ENCODE measurements at regions not wholly inside any gene's neighbourhood (a gene's known extent, or its start where the extent isn't known, plus 50 kb on each side); places are given as distances from the start of the nearest gene placed in this dataset.

GRCh38 chr15:81544385-81544784, 170.4 kb upstream of the TMC3 start:
- CTCF ChIA-PET = no interaction called here
- BruUV-seq (replicated peaks) = no TSS peak

More at GRCh38 chr15:81544385-81544784, 170.4 kb upstream of the TMC3 start:
- POLR2A ChIA-PET = no interaction called here
- Histone ChIP-seq H2AFZ (ENCODE audit: low read depth, low read length) (no peak overlapping the region), H3K9me3 (replicated peaks; ENCODE audit: control insufficient read depth, insufficient read depth, low read length) (no peaks in the 10 kb centered on the region), H3K27ac (ENCODE audit: insufficient read depth, low read depth, low read length) (no peak overlapping the region), H3K4me3 (replicated peaks in 1 of 3; ENCODE audit: insufficient read depth in 1 of 3, low read depth in 1 of 3, low read length in 3 of 3) (no peak overlapping the region), H3K4me2 (ENCODE audit: insufficient read depth, low read length) (no peak overlapping the region), H3K4me1 (ENCODE audit: control insufficient read depth, extremely low read depth, insufficient read depth, low read length) (no peaks in the 10 kb centered on the region), H3K36me3 (ENCODE audit: control insufficient read depth in 2 of 2, extremely low read depth in 1 of 2, insufficient read depth in 2 of 2, low read length in 2 of 2) (no peaks in the 10 kb centered on the region), H3K9ac (replicated peaks; ENCODE audit: extremely low read depth, insufficient read depth, low read length) (no peak overlapping the region), H3K79me2 (ENCODE audit: control insufficient read depth, insufficient read depth, low read length) (no peaks in the 10 kb centered on the region), H3K27me3 (ENCODE audit: control insufficient read depth in 2 of 2, insufficient read depth in 2 of 2, low read length in 2 of 2) (no peaks in the 10 kb centered on the region), H3K9me1 (replicated peaks; ENCODE audit: control insufficient read depth, extremely low read depth, insufficient read depth, low read length) (no peaks in the 10 kb centered on the region), H4K20me1 (replicated peaks; ENCODE audit: control insufficient read depth, extremely low read depth, insufficient read depth, low read length) (no peaks in the 10 kb centered on the region)
- DNase-seq (ENCODE audit: low read depth, low spot score) (no peak), FAIRE-seq (no peak)
- intact Hi-C loops (cut with micrococcal nuclease) = no loop called here
- dilution Hi-C loops (cut with MboI; ENCODE audit: extremely low pct_ligation_motif_present, low sequenced_read_pairs) = no loop called here
- TF ChIP-seq POLR2A (IDR thresholded peaks at IDR 0.05; ENCODE audit: low read depth, low read length) (no peak), CTCF (IDR thresholded peaks at IDR 0.05; ENCODE audit: extremely low read depth in 1 of 2, insufficient read depth in 1 of 2, low read depth in 1 of 2, low read length in 2 of 2) (no peak), POLR2AphosphoS5 (IDR thresholded peaks at IDR 0.05; ENCODE audit: insufficient read depth, low read depth, low read length) (no peak), GATA2 (IDR thresholded peaks at IDR 0.05; ENCODE audit: insufficient read depth, insufficient read length, low read depth, low read length) (no peak), FOS (IDR thresholded peaks at IDR 0.05; ENCODE audit: borderline replicate concordance, insufficient read depth, low read length) (no peak), EZH2 (IDR thresholded peaks at IDR 0.05; ENCODE audit: borderline replicate concordance, low read depth, low read length, severe bottlenecking) (no peak), MYC (IDR thresholded peaks at IDR 0.05; ENCODE audit: low read depth, low read length) (no peak), JUN (IDR thresholded peaks at IDR 0.05; ENCODE audit: borderline replicate concordance, insufficient read depth, insufficient read length, low read depth) (no peak)
- TF ChIP-seq, protein P1, sequence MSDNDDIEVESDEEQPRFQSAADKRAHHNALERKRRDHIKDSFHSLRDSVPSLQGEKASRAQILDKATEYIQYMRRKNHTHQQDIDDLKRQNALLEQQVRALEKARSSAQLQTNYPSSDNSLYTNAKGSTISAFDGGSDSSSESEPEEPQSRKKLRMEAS (IDR thresholded peaks at IDR 0.05; ENCODE audit: insufficient read depth, insufficient read length) = no peak
